ENCODE measurements at regions not wholly inside any gene's neighbourhood (a gene's known extent, or its start where the extent isn't known, plus 50 kb on each side); places are given as distances from the start of the nearest gene placed in this dataset.

- H3K79me2 ChIP-seq (ENCODE audit: low read depth) = no peaks in the 10 kb centered on the region
- no peak for TF ChIP-seq CTCF (conservative IDR thresholded peaks at IDR 0.05)
- intact Hi-C loops (cut with micrococcal nuclease; ENCODE audit: unreplicated experiment) = no loop called here
- no peak overlapping the region for H3K4me3 ChIP-seq
- H3K27ac ChIP-seq = no peak overlapping the region
- H3K27me3 ChIP-seq (ENCODE audit: insufficient read depth, low read depth) = no peaks in the 10 kb centered on the region
- H3K9me3 ChIP-seq (ENCODE audit: insufficient read depth, low read depth) = no peaks in the 10 kb centered on the region
- H3K9me2 ChIP-seq (ENCODE audit: insufficient read depth) = no peaks in the 10 kb centered on the region
- no peaks in the 10 kb centered on the region for H3K36me3 ChIP-seq (ENCODE audit: low read depth)
- no TSS peak for BruUV-seq (replicated peaks)
- no peak for DNase-seq
- no peak overlapping the region for H2AFZ ChIP-seq
- H3K4me2 ChIP-seq = no peak overlapping the region
- CTCF ChIA-PET = no interaction called here
- H3F3A ChIP-seq (ENCODE audit: insufficient read depth, low read depth) = no peaks in the 10 kb centered on the region
- H3K4me1 ChIP-seq (replicated peaks; ENCODE audit: insufficient read depth) = no peaks in the 10 kb centered on the region
- POLR2A ChIA-PET (ENCODE audit: unreplicated experiment) = no interaction called here
- H4K20me1 ChIP-seq (ENCODE audit: insufficient read depth) = no peaks in the 10 kb centered on the region
These were observed 444.7 kb upstream of the ARPP21 start for GRCh38 chr3:35194666-35195065.

GRCh38 chr3:35198857-35199256 is 440.5 kb upstream of the ARPP21 start:
- DNase-seq = no peak
- Histone ChIP-seq H3K36me3 (ENCODE audit: low read depth) (no peaks in the 10 kb centered on the region), H3K9me2 (ENCODE audit: insufficient read depth) (no peaks in the 10 kb centered on the region), H3K4me2 (no peak overlapping the region), H2AFZ (no peak overlapping the region), H3K4me1 (replicated peaks; ENCODE audit: insufficient read depth) (no peaks in the 10 kb centered on the region), H3K27me3 (ENCODE audit: insufficient read depth, low read depth) (no peaks in the 10 kb centered on the region), H3F3A (ENCODE audit: insufficient read depth, low read depth) (no peaks in the 10 kb centered on the region), H3K4me3 (no peak overlapping the region), H3K79me2 (ENCODE audit: low read depth) (no peaks in the 10 kb centered on the region), H3K9me3 (ENCODE audit: insufficient read depth, low read depth) (no peaks in the 10 kb centered on the region), H4K20me1 (ENCODE audit: insufficient read depth) (no peaks in the 10 kb centered on the region), H3K27ac (no peak overlapping the region)
- intact Hi-C loops (cut with micrococcal nuclease; ENCODE audit: unreplicated experiment) = no loop called here
- no peak for TF ChIP-seq CTCF (conservative IDR thresholded peaks at IDR 0.05)
- no peak for TF ChIP-seq EZH2 (IDR thresholded peaks at IDR 0.05; ENCODE audit: low read depth)
- POLR2A ChIA-PET (ENCODE audit: unreplicated experiment) = no interaction called here
- CTCF ChIA-PET = no interaction called here
- BruUV-seq (replicated peaks) = no TSS peak

- CTCF ChIA-PET = no interaction called here
- Histone ChIP-seq H3K36me3 (ENCODE audit: low read depth) (no peaks in the 10 kb centered on the region), H3K27me3 (ENCODE audit: insufficient read depth, low read depth) (no peaks in the 10 kb centered on the region), H3F3A (ENCODE audit: insufficient read depth, low read depth) (no peaks in the 10 kb centered on the region), H3K4me3 (no peak overlapping the region), H4K20me1 (ENCODE audit: insufficient read depth) (no peaks in the 10 kb centered on the region), H3K9me3 (ENCODE audit: insufficient read depth, low read depth) (no peaks in the 10 kb centered on the region), H3K79me2 (ENCODE audit: low read depth) (no peaks in the 10 kb centered on the region), H2AFZ (no peak overlapping the region), H3K4me2 (no peak overlapping the region), H3K9me2 (ENCODE audit: insufficient read depth) (no peaks in the 10 kb centered on the region), H3K27ac (no peak overlapping the region), H3K4me1 (replicated peaks; ENCODE audit: insufficient read depth) (no peaks in the 10 kb centered on the region)
- intact Hi-C loops (cut with micrococcal nuclease; ENCODE audit: unreplicated experiment) = no loop called here
- no peak for DNase-seq
- TF ChIP-seq CTCF (conservative IDR thresholded peaks at IDR 0.05) = no peak
- TF ChIP-seq EZH2 (IDR thresholded peaks at IDR 0.05; ENCODE audit: low read depth) = no peak
- no TSS peak for BruUV-seq (replicated peaks)
- POLR2A ChIA-PET (ENCODE audit: unreplicated experiment) = no interaction called here
These were observed 439.3 kb upstream of the ARPP21 start for GRCh38 chr3:35200056-35200455.
